Type B pancreatic cell (in vitro differentiated cells): ENCODE measurements at regions not wholly inside any gene's neighbourhood (a gene's known extent, or its start where the extent isn't known, plus 50 kb on each side); places are given as distances from the start of the nearest gene placed in this dataset.

Source experiments
- DNase-seq: peaks from one replicate; pipeline ENCODE4 v3.0.0; 2021; ENCODE audit warnings: mixed read lengths; ENCODE audit not compliant: unreplicated experiment; ENCODE audit errors: extremely low spot score
- H3K27ac Mint-ChIP-seq: 2 replicates; pipeline ENCODE4 v1.8.0; 2021; ENCODE audit warnings: mild to moderate bottlenecking, mixed read lengths
- H3K27me3 Mint-ChIP-seq: 2 replicates; pipeline ENCODE4 v1.8.0; 2021; ENCODE audit warnings: mixed read lengths
- H3K36me3 Mint-ChIP-seq: 2 replicates; pipeline ENCODE4 v1.8.0; 2021; ENCODE audit warnings: mixed read lengths
- H3K4me1 Mint-ChIP-seq: one replicate; pipeline ENCODE4 v1.8.0; 2021; ENCODE audit warnings: mixed read lengths; ENCODE audit not compliant: unreplicated experiment
- H3K4me3 Mint-ChIP-seq: 2 replicates; pipeline ENCODE4 v1.8.0; 2021; ENCODE audit warnings: mild to moderate bottlenecking, mixed read lengths
- H3K9me3 Mint-ChIP-seq: 2 replicates; pipeline ENCODE4 v1.8.0; 2021; ENCODE audit warnings: mixed read lengths
- TF ChIP-seq, protein P1 (sequence below): fragments of 200-600 bp; sonication (generic); conservative IDR thresholded peaks from 2 replicates; pipeline ENCODE4 v1.5.0; 2021; ENCODE audit warnings: antibody characterized with exemption, mild to moderate bottlenecking

DNA sequence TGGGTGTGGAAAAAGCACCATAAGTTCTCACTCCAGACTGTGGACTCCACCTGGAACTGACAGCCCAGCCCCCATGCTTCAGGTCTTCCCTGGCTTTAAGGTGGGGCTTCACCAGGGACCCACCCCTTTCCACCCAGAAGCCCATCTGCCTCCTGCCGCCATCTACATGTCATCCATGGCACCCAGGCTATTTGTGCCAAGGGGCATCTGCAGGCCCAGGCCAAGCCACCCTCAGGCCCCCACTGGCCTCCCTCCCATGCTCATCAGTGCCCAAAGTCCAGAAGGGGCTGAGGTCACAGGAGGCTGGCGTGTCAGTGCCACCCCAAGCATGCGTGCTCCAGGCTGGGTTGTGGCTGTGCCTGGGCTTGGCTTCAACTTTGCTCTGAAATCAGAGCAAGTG, 212.2 kb upstream of the DIO3 start:
- Mint-ChIP-seq H3K9me3 (peaks cover 5% of the 10 kb centered on the region), H3K36me3 (no peaks in the 10 kb centered on the region), H3K4me1 (no peaks in the 10 kb centered on the region), H3K27me3 (peaks cover 5% of the 10 kb centered on the region), H3K27ac (no peak overlapping the region), H3K4me3 (no peak overlapping the region)
- TF ChIP-seq, protein P1, sequence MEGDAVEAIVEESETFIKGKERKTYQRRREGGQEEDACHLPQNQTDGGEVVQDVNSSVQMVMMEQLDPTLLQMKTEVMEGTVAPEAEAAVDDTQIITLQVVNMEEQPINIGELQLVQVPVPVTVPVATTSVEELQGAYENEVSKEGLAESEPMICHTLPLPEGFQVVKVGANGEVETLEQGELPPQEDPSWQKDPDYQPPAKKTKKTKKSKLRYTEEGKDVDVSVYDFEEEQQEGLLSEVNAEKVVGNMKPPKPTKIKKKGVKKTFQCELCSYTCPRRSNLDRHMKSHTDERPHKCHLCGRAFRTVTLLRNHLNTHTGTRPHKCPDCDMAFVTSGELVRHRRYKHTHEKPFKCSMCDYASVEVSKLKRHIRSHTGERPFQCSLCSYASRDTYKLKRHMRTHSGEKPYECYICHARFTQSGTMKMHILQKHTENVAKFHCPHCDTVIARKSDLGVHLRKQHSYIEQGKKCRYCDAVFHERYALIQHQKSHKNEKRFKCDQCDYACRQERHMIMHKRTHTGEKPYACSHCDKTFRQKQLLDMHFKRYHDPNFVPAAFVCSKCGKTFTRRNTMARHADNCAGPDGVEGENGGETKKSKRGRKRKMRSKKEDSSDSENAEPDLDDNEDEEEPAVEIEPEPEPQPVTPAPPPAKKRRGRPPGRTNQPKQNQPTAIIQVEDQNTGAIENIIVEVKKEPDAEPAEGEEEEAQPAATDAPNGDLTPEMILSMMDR = no peak
- DNase-seq = peak; percentile 51

DNA sequence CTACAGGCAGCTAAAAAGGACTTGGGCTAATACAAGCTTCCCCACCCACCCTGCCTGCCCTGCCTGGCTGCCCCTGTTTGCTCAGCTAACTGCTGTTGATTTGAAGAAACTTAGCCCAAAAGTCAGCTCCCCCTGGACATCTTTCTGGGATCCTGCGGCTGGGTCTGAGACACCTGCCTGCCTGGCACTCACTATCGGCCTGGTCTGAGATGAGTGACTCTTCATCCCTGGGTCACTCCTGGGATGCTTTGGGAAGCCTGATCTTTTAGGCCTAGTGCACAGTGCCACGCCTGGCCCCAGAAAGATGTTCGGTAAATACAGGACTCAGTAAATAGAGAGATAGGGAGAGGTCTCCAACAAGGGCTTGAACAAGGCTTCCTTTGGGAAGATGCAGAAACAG, 211.3 kb upstream of the DIO3 start:
- TF ChIP-seq, protein P1 = no peak
- Mint-ChIP-seq H3K27me3 (peaks cover 4% of the 10 kb centered on the region), H3K27ac (no peak overlapping the region), H3K4me1 (no peaks in the 10 kb centered on the region), H3K4me3 (no peak overlapping the region), H3K9me3 (peaks cover 5% of the 10 kb centered on the region), H3K36me3 (no peaks in the 10 kb centered on the region)
- peak; percentile 32 for DNase-seq

DNA sequence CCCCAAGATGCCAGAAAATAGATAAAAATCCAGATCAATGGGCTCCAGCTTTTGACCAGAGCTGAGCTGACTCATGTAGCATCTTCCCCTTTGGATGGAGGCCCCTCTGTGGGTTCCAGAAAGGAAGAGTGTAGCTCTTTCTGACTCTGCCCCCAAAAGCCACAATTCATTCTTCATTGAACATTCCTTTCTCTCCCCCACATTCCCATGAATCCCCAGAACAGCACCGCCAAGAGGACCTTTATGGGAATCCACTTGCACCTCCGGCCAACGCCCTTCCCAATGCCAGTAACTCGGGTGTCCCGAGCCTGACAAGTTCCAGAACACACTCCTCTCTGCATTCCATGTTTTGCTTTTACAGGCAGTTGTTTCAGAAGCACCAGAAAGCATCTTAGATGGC, 210.6 kb upstream of the DIO3 start:
- DNase-seq = peak; percentile 24

DNA sequence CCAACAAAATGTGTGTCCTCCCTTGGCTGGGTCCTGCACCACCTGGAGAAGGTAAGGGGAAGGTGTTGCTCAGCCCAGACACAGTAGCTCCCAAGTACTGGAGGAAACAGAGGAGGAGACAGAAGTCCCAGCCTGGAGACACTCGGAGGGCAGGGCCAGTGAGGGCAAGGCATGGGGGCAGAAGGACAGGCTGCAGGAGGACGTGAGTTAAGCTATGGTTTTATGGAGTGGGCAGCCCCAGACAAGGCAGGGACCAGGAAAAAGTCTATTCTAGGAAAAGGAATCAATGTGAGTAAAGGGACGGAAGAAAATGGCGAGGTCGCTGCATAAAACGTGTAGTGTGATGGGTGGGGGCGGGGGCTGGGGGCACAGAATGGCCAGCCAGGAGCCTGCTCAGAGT, 210.1 kb upstream of the DIO3 start:
- Mint-ChIP-seq H3K27ac (no peak overlapping the region), H3K4me1 (no peaks in the 10 kb centered on the region), H3K4me3 (no peak overlapping the region)

More for the DNA sequence above, 210.6 kb upstream of the DIO3 start:
- peaks cover 4% of the 10 kb centered on the region for H3K27me3 Mint-ChIP-seq
- no peak overlapping the region for H3K27ac Mint-ChIP-seq
- no peaks in the 10 kb centered on the region for H3K36me3 Mint-ChIP-seq
- TF ChIP-seq, protein P1 = no peak
- no peaks in the 10 kb centered on the region for H3K4me1 Mint-ChIP-seq
- H3K9me3 Mint-ChIP-seq = peaks cover 5% of the 10 kb centered on the region
- no peak overlapping the region for H3K4me3 Mint-ChIP-seq

DNA sequence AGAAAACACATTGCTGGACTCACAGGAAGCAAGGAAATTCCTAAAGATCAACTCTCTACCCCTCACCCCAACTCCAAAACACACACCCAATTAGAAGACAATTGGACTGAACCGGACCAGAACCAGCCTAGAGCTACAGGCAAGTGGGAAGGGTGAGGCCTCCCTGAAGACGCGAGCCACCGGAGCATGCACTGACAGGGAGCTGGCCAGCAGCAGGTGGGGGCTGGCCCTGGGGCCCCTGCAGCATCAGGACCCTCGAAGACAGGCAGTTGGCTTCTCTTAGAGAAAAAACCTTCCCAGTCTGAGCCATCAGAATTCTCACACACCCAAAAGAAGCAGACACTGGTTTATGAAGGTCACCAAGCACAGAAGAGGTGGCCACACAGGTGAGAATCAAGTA, 209.5 kb upstream of the DIO3 start:
- H3K27me3 Mint-ChIP-seq = peaks cover 4% of the 10 kb centered on the region
- peaks cover 5% of the 10 kb centered on the region for H3K9me3 Mint-ChIP-seq
- H3K36me3 Mint-ChIP-seq = no peaks in the 10 kb centered on the region
- DNase-seq = peak; percentile 34
- H3K27ac Mint-ChIP-seq = no peak overlapping the region
- no peak overlapping the region for H3K4me3 Mint-ChIP-seq
- H3K4me1 Mint-ChIP-seq = no peaks in the 10 kb centered on the region
- TF ChIP-seq, protein P1 = no peak

More for the DNA sequence above, 210.1 kb upstream of the DIO3 start:
- TF ChIP-seq, protein P1 = no peak
- H3K27me3 Mint-ChIP-seq = peaks cover 4% of the 10 kb centered on the region
- H3K9me3 Mint-ChIP-seq = peaks cover 5% of the 10 kb centered on the region
- H3K36me3 Mint-ChIP-seq = no peaks in the 10 kb centered on the region
- DNase-seq = peak; percentile 51

DNA sequence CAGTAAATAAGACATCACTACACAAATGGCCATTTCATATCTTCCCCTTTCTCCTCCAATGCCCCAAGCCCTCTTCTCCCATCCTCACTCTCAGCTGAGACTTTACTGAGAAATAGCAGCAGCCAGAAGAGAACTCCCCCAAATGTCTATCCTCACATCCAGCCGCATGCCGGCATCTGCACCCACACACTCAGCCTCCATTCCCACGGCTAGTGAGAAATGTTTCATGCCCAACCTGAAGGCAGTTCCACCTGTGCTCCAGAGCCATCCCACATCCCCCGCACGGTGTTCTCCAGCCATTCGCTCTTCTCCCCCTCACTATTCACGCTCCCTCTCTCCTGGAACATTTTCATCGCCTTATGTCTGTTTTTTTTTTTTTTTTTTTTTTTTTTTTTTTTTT, 208.7 kb upstream of the DIO3 start:
- Mint-ChIP-seq H3K4me3 (no peak overlapping the region), H3K4me1 (no peaks in the 10 kb centered on the region), H3K27ac (no peak overlapping the region), H3K36me3 (no peaks in the 10 kb centered on the region), H3K27me3 (peaks cover 4% of the 10 kb centered on the region), H3K9me3 (peaks cover 5% of the 10 kb centered on the region)
- TF ChIP-seq, protein P1 = no peak
- peak; percentile 37 for DNase-seq
